ENCODE measurements at regions not wholly inside any gene's neighbourhood (a gene's known extent, or its start where the extent isn't known, plus 50 kb on each side); places are given as distances from the start of the nearest gene placed in this dataset.

GRCh38 chr15:96553931-96554330, 223.4 kb downstream of the NR2F2 start:
- dilution Hi-C loops (cut with MboI; ENCODE audit: extremely low pct_ligation_motif_present, low sequenced_read_pairs): no loop called here
- H3K4me2 ChIP-seq (ENCODE audit: control insufficient read depth, extremely low read depth, insufficient read depth, low read depth, low read length): no peak overlapping the region
- no peak for FAIRE-seq
- H3K36me3 ChIP-seq (ENCODE audit: control insufficient read depth in 2 of 2, extremely low read depth in 1 of 2, insufficient read depth in 2 of 2, low read length in 2 of 2): no peaks in the 10 kb centered on the region
- H3K9me1 ChIP-seq (ENCODE audit: control insufficient read depth, extremely low read depth, insufficient read depth, low read length): no peaks in the 10 kb centered on the region
- H3K27me3 ChIP-seq (ENCODE audit: control insufficient read depth, extremely low read depth, insufficient read depth, low read length): no peaks in the 10 kb centered on the region
- H4K20me1 ChIP-seq (ENCODE audit: control insufficient read depth, extremely low read depth, insufficient read depth, low read length): no peaks in the 10 kb centered on the region
- H2AFZ ChIP-seq (ENCODE audit: control insufficient read depth, low read length): no peak overlapping the region
- H3K4me1 ChIP-seq (ENCODE audit: control insufficient read depth, extremely low read depth, insufficient read depth, low read length): no peaks in the 10 kb centered on the region
- H3K9me3 ChIP-seq (ENCODE audit: control insufficient read depth, low read depth, low read length): no peaks in the 10 kb centered on the region
- DNase-seq (ENCODE audit: low read depth, low spot score): no peak
- H3K4me3 ChIP-seq (ENCODE audit: control insufficient read depth in 2 of 3, extremely low read depth in 1 of 3, insufficient read depth in 2 of 3, low read depth in 1 of 3, low read length in 3 of 3): no peak overlapping the region
- no peaks in the 10 kb centered on the region for H3K79me2 ChIP-seq (ENCODE audit: control insufficient read depth, insufficient read depth, low read length)
- no peak overlapping the region for H3K27ac ChIP-seq (ENCODE audit: control insufficient read depth, insufficient read depth, low read length)
- TF ChIP-seq, protein P1, sequence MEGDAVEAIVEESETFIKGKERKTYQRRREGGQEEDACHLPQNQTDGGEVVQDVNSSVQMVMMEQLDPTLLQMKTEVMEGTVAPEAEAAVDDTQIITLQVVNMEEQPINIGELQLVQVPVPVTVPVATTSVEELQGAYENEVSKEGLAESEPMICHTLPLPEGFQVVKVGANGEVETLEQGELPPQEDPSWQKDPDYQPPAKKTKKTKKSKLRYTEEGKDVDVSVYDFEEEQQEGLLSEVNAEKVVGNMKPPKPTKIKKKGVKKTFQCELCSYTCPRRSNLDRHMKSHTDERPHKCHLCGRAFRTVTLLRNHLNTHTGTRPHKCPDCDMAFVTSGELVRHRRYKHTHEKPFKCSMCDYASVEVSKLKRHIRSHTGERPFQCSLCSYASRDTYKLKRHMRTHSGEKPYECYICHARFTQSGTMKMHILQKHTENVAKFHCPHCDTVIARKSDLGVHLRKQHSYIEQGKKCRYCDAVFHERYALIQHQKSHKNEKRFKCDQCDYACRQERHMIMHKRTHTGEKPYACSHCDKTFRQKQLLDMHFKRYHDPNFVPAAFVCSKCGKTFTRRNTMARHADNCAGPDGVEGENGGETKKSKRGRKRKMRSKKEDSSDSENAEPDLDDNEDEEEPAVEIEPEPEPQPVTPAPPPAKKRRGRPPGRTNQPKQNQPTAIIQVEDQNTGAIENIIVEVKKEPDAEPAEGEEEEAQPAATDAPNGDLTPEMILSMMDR (optimal IDR thresholded peaks at IDR 0.05 in 1 of 3, IDR thresholded peaks at IDR 0.05 in 1 of 3, conservative IDR thresholded peaks at IDR 0.05 in 1 of 3; ENCODE audit: extremely low read depth in 1 of 3, insufficient read depth in 2 of 3, low read length in 3 of 3): no peak
- TF ChIP-seq EZH2 (IDR thresholded peaks at IDR 0.05; ENCODE audit: low read length): no peak
- no peak overlapping the region for H3K9ac ChIP-seq (ENCODE audit: control insufficient read depth, extremely low read depth, insufficient read depth, low read length)

DNA sequence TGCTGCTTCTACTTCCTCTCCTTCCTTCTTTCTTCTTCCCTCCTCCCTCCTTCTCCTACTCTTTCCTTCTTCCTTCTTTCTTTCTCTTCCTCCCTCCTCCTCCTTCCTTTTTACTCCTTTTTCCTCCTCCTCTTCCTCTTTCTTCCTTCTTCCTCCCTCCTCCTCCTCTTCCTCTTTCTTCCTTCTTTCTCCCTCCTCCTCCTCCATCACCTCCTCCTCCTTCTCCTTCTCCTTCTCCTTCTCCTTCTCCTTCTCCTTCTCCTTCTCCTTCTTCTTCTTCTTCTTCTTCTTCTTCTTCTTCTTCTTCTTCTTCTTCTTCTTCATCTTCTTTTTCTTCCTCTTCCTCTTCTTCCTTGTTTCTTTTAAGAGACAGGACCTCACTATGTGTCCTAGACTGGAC, 224.0 kb downstream of the NR2F2 start:
- Histone ChIP-seq H3K4me3 (ENCODE audit: control insufficient read depth in 2 of 3, extremely low read depth in 1 of 3, insufficient read depth in 2 of 3, low read depth in 1 of 3, low read length in 3 of 3) (no peak overlapping the region), H3K27me3 (ENCODE audit: control insufficient read depth, extremely low read depth, insufficient read depth, low read length) (no peaks in the 10 kb centered on the region), H3K9ac (ENCODE audit: control insufficient read depth, extremely low read depth, insufficient read depth, low read length) (no peak overlapping the region), H3K4me1 (ENCODE audit: control insufficient read depth, extremely low read depth, insufficient read depth, low read length) (no peaks in the 10 kb centered on the region), H3K79me2 (ENCODE audit: control insufficient read depth, insufficient read depth, low read length) (no peaks in the 10 kb centered on the region), H3K27ac (ENCODE audit: control insufficient read depth, insufficient read depth, low read length) (no peak overlapping the region), H3K4me2 (ENCODE audit: control insufficient read depth, extremely low read depth, insufficient read depth, low read depth, low read length) (no peak overlapping the region), H3K9me3 (ENCODE audit: control insufficient read depth, low read depth, low read length) (no peaks in the 10 kb centered on the region), H2AFZ (ENCODE audit: control insufficient read depth, low read length) (no peak overlapping the region), H3K9me1 (ENCODE audit: control insufficient read depth, extremely low read depth, insufficient read depth, low read length) (no peaks in the 10 kb centered on the region), H3K36me3 (ENCODE audit: control insufficient read depth in 2 of 2, extremely low read depth in 1 of 2, insufficient read depth in 2 of 2, low read length in 2 of 2) (no peaks in the 10 kb centered on the region), H4K20me1 (ENCODE audit: control insufficient read depth, extremely low read depth, insufficient read depth, low read length) (no peaks in the 10 kb centered on the region)
- no peak for FAIRE-seq
- dilution Hi-C loops (cut with MboI; ENCODE audit: extremely low pct_ligation_motif_present, low sequenced_read_pairs): no loop called here
- TF ChIP-seq EZH2 (IDR thresholded peaks at IDR 0.05; ENCODE audit: low read length): no peak
- TF ChIP-seq, protein P1 (optimal IDR thresholded peaks at IDR 0.05 in 1 of 3, IDR thresholded peaks at IDR 0.05 in 1 of 3, conservative IDR thresholded peaks at IDR 0.05 in 1 of 3; ENCODE audit: extremely low read depth in 1 of 3, insufficient read depth in 2 of 3, low read length in 3 of 3): no peak
- DNase-seq (ENCODE audit: low read depth, low spot score): no peak
